WTC11 (cell line): ENCODE measurements at regions not wholly inside any gene's neighbourhood (a gene's known extent, or its start where the extent isn't known, plus 50 kb on each side); places are given as distances from the start of the nearest gene placed in this dataset.

Experiments used
- ATAC-seq: fragments of 200-7000 bp; cut with Tn5 transposase; 2 replicates; pipeline ENCODE4 v1.10.0; 2021; ENCODE audit warnings: mild to moderate bottlenecking, moderate library complexity
- CTCF ChIA-PET: fragments of 300-600 bp; sonication (Branson Sonifier 250); formaldehyde crosslinking; loops from one replicate; lab custom pipeline; 2021; ENCODE audit warnings: antibody characterized with exemption; lab: Charles Lee
- POLR2A ChIA-PET: fragments of 350-600 bp; sonication (Branson Sonifier 250); formaldehyde crosslinking; loops from one replicate; lab custom pipeline; 2021; ENCODE audit warnings: antibody characterized with exemption; lab: Charles Lee
- DNase-seq: peaks from one replicate; pipeline ENCODE4 v3.0.0; 2021; ENCODE audit warnings: low spot score
- H3K27ac Mint-ChIP-seq: 2 replicates; pipeline ENCODE4 v1.8.0; 2021; ENCODE audit warnings: mixed read lengths
- H3K27me3 Mint-ChIP-seq: 2 replicates; pipeline ENCODE4 v1.8.0; 2021; ENCODE audit warnings: low read depth, mild to moderate bottlenecking, moderate library complexity, mixed read lengths
- H3K36me3 Mint-ChIP-seq: 2 replicates; pipeline ENCODE4 v1.8.0; 2021; ENCODE audit warnings: mixed read lengths
- H3K4me1 Mint-ChIP-seq: 2 replicates; pipeline ENCODE4 v1.8.0; 2022; ENCODE audit warnings: mixed read lengths
- H3K4me3 Mint-ChIP-seq: 2 replicates; pipeline ENCODE4 v1.8.0; 2021; ENCODE audit warnings: mild to moderate bottlenecking, moderate library complexity, mixed read lengths
- H3K9me3 Mint-ChIP-seq: 2 replicates; pipeline ENCODE4 v1.8.0; 2021; ENCODE audit warnings: mixed read lengths
- ERG ChIP-seq: fragments of 250-450 bp; sonication (Bioruptor Pico); IDR thresholded peaks from 2 replicates; pipeline ENCODE4 v1.8.0; 2021; ENCODE audit warnings: mild to moderate bottlenecking
- FOXP1 ChIP-seq: sonication (generic); formaldehyde crosslinking; IDR thresholded peaks from 2 replicates; pipeline ENCODE4 v1.8.0; 2022; ENCODE audit warnings: missing genetic modification reagents, mild to moderate bottlenecking, moderate library complexity, borderline replicate concordance
- MXD4 ChIP-seq: fragments of 250-450 bp; sonication (Bioruptor Pico); IDR thresholded peaks from 2 replicates; pipeline ENCODE4 v1.8.0; 2021; ENCODE audit warnings: mild to moderate bottlenecking, moderate library complexity, borderline replicate concordance
- NFATC4 ChIP-seq: fragments of 250-450 bp; sonication (Bioruptor Pico); IDR thresholded peaks from 2 replicates; pipeline ENCODE4 v1.9.0; 2021; ENCODE audit warnings: mild to moderate bottlenecking
- NR2C2 ChIP-seq: sonication (generic); formaldehyde crosslinking; IDR thresholded peaks from 2 replicates; pipeline ENCODE4 v1.8.0; 2022; ENCODE audit warnings: mild to moderate bottlenecking, missing genetic modification reagents
- NR3C1 ChIP-seq: sonication (generic); formaldehyde crosslinking; conservative IDR thresholded peaks from 2 replicates; pipeline ENCODE4 v1.8.1; 2023; ENCODE audit warnings: low read depth, mild to moderate bottlenecking, missing genetic modification reagents
- SMAD4 ChIP-seq: sonication (generic); formaldehyde crosslinking; IDR thresholded peaks from 2 replicates; pipeline ENCODE4 v1.8.0; 2022; ENCODE audit warnings: mild to moderate bottlenecking, missing genetic modification reagents
- TEAD1 ChIP-seq: sonication (generic); formaldehyde crosslinking; IDR thresholded peaks from 2 replicates; pipeline ENCODE4 v1.8.0; 2022; ENCODE audit warnings: mild to moderate bottlenecking, missing genetic modification reagents
- ZBTB21 ChIP-seq: sonication (generic); formaldehyde crosslinking; IDR thresholded peaks from 2 replicates; pipeline ENCODE4 v1.8.1; 2023; ENCODE audit warnings: mild to moderate bottlenecking, missing genetic modification reagents, borderline replicate concordance
- ZNF232 ChIP-seq: sonication (generic); formaldehyde crosslinking; IDR thresholded peaks from 2 replicates; pipeline ENCODE4 v1.8.0; 2022; ENCODE audit warnings: mild to moderate bottlenecking, missing genetic modification reagents
- TF ChIP-seq, protein P1 (sequence below): sonication (generic); formaldehyde crosslinking; IDR thresholded peaks from 2 replicates; pipeline ENCODE4 v1.8.0; 2022; ENCODE audit warnings: missing genetic modification reagents
- TF ChIP-seq, protein P2 (sequence below): fragments of 250-450 bp; sonication (Bioruptor Pico); IDR thresholded peaks from 2 replicates; pipeline ENCODE4 v1.9.0; 2021; ENCODE audit warnings: moderate library complexity, mild to moderate bottlenecking, inconsistent platforms, borderline replicate concordance

- 0 out of 2 replicates have a peak overlapping the region, but pooled peaks have one; percentile 29 for H3K27ac Mint-ChIP-seq
- H3K36me3 Mint-ChIP-seq, result peaks cover 7% of the 10 kb centered on the region
- peaks cover 7% of the 10 kb centered on the region for H3K9me3 Mint-ChIP-seq
- ChIA-PET POLR2A (no interaction called here), CTCF (no interaction called here)
- no peak overlapping the region for H3K4me3 Mint-ChIP-seq
- H3K4me1 Mint-ChIP-seq, result peaks cover 64% of the 10 kb centered on the region
- ATAC-seq (no peak), DNase-seq (no peak)
- no peaks in the 10 kb centered on the region for H3K27me3 Mint-ChIP-seq
- TF ChIP-seq NFATC4 (CRISPR knock-in tag) (no peak), MXD4 (no peak), ZNF232 (CRISPR knock-in tag) (no peak), FOXP1 (CRISPR knock-in tag) (no peak)
- TF ChIP-seq, protein P1, sequence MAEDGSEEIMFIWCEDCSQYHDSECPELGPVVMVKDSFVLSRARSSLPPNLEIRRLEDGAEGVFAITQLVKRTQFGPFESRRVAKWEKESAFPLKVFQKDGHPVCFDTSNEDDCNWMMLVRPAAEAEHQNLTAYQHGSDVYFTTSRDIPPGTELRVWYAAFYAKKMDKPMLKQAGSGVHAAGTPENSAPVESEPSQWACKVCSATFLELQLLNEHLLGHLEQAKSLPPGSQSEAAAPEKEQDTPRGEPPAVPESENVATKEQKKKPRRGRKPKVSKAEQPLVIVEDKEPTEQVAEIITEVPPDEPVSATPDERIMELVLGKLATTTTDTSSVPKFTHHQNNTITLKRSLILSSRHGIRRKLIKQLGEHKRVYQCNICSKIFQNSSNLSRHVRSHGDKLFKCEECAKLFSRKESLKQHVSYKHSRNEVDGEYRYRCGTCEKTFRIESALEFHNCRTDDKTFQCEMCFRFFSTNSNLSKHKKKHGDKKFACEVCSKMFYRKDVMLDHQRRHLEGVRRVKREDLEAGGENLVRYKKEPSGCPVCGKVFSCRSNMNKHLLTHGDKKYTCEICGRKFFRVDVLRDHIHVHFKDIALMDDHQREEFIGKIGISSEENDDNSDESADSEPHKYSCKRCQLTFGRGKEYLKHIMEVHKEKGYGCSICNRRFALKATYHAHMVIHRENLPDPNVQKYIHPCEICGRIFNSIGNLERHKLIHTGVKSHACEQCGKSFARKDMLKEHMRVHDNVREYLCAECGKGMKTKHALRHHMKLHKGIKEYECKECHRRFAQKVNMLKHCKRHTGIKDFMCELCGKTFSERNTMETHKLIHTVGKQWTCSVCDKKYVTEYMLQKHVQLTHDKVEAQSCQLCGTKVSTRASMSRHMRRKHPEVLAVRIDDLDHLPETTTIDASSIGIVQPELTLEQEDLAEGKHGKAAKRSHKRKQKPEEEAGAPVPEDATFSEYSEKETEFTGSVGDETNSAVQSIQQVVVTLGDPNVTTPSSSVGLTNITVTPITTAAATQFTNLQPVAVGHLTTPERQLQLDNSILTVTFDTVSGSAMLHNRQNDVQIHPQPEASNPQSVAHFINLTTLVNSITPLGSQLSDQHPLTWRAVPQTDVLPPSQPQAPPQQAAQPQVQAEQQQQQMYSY (CRISPR knock-in tag), result peak; percentile 76
These were observed 155.0 kb upstream of the ANK2 start for GRCh38 chr4:112894480-112894879.

DNA sequence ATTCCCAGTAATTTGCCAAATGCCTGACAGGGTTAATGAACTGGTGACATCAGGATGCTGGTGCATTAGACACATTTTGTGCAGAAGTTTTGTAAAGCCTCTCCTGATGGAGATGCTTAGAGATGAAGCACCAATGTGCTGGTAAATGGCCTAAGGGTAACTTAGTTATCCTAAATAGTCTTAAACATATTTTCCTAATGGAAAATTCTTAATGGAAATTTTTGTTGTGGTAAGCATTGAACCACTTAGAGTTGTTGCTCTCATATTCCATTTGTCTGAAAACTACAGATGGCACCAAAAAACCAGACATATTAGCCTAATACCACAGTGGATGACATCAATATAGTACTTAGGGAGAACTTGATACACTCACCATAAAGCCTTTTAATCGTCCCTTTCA, 154.5 kb upstream of the ANK2 start:
- no peak for DNase-seq
- POLR2A ChIA-PET, result no interaction called here
- Mint-ChIP-seq H3K4me1 (peaks cover 63% of the 10 kb centered on the region), H3K27ac (peak overlapping the region; percentile 93), H3K9me3 (peaks cover 7% of the 10 kb centered on the region), H3K27me3 (no peaks in the 10 kb centered on the region), H3K4me3 (no peak overlapping the region), H3K36me3 (peaks cover 7% of the 10 kb centered on the region)
- no peak for ATAC-seq
- TF ChIP-seq SMAD4 (CRISPR knock-in tag), result no peak
- TF ChIP-seq, protein P2, sequence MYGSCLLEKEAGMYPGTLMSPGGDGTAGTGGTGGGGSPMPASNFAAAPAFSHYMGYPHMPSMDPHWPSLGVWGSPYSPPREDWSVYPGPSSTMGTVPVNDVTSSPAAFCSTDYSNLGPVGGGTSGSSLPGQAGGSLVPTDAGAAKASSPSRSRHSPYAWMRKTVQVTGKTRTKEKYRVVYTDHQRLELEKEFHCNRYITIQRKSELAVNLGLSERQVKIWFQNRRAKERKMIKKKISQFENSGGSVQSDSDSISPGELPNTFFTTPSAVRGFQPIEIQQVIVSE (CRISPR knock-in tag), result no peak
- no peak for TF ChIP-seq NR3C1 (CRISPR knock-in tag)
- no peak for TF ChIP-seq ZBTB21 (CRISPR knock-in tag)
- TF ChIP-seq NR2C2 (CRISPR knock-in tag), result no peak
- no peak for TF ChIP-seq ERG (CRISPR knock-in tag)
- CTCF ChIA-PET, result interaction anchor here (2.5 to 3.5 kb wide), 2 partner anchors 43 to 129 kb away, joined by 15 to 18 read pairs; no protein-coding TSS in a partner anchor

- POLR2A ChIA-PET, result no interaction called here
- Mint-ChIP-seq H3K36me3 (peaks cover 7% of the 10 kb centered on the region), H3K9me3 (peaks cover 7% of the 10 kb centered on the region), H3K27ac (peak overlapping the region; percentile 93), H3K27me3 (no peaks in the 10 kb centered on the region), H3K4me1 (peaks cover 68% of the 10 kb centered on the region), H3K4me3 (peak overlapping the region; percentile 30; the same call in 1 of the 2 replicates)
- ATAC-seq (peak; percentile 86), DNase-seq (peak; percentile 18)
- CTCF ChIA-PET, result interaction anchor here (0.5 to 3.5 kb wide), 11 partner anchors 10 to 130 kb away, joined by 3 to 18 read pairs (median 4); no protein-coding TSS in a partner anchor
- TF ChIP-seq TEAD1 (CRISPR knock-in tag) (peak; percentile 57; the same call in 1 of the 2 replicates), ZBTB21 (CRISPR knock-in tag) (no peak)
These were observed 153.4 kb upstream of the ANK2 start for GRCh38 chr4:112895811-112896608.
